ENCODE measurements at regions not wholly inside any gene's neighbourhood (a gene's known extent, or its start where the extent isn't known, plus 50 kb on each side); places are given as distances from the start of the nearest gene placed in this dataset.

DNA sequence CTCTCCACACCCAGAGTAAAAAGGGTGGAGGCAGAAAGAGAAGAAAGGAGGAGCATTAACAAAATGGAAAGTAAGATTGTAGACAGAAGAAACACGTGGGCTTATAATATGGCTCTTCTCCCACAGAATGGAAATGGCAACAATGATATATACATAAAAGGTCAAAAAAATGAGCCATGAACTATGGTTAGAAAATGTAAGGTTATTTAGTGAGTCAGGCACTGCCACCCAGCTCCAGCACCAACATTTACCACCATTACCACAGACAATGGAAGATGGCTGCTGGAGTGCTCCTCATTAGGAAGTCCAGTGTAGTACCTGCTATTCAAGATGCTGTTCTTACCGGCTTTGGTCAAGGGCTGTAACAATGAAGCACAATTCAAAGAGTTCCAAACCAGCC lies 258.0 kb downstream of the ZEB2 start (continued):
- TF ChIP-seq, protein P1, sequence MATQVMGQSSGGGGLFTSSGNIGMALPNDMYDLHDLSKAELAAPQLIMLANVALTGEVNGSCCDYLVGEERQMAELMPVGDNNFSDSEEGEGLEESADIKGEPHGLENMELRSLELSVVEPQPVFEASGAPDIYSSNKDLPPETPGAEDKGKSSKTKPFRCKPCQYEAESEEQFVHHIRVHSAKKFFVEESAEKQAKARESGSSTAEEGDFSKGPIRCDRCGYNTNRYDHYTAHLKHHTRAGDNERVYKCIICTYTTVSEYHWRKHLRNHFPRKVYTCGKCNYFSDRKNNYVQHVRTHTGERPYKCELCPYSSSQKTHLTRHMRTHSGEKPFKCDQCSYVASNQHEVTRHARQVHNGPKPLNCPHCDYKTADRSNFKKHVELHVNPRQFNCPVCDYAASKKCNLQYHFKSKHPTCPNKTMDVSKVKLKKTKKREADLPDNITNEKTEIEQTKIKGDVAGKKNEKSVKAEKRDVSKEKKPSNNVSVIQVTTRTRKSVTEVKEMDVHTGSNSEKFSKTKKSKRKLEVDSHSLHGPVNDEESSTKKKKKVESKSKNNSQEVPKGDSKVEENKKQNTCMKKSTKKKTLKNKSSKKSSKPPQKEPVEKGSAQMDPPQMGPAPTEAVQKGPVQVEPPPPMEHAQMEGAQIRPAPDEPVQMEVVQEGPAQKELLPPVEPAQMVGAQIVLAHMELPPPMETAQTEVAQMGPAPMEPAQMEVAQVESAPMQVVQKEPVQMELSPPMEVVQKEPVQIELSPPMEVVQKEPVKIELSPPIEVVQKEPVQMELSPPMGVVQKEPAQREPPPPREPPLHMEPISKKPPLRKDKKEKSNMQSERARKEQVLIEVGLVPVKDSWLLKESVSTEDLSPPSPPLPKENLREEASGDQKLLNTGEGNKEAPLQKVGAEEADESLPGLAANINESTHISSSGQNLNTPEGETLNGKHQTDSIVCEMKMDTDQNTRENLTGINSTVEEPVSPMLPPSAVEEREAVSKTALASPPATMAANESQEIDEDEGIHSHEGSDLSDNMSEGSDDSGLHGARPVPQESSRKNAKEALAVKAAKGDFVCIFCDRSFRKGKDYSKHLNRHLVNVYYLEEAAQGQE (IDR thresholded peaks at IDR 0.05), result no peak
- TF ChIP-seq EGR1 (IDR thresholded peaks at IDR 0.05; ENCODE audit: low read depth in 2 of 2), result no peak
- TF ChIP-seq GABPA (IDR thresholded peaks at IDR 0.05 in 1 of 2, conservative IDR thresholded peaks at IDR 0.05 in 1 of 2), result no peak

DNA sequence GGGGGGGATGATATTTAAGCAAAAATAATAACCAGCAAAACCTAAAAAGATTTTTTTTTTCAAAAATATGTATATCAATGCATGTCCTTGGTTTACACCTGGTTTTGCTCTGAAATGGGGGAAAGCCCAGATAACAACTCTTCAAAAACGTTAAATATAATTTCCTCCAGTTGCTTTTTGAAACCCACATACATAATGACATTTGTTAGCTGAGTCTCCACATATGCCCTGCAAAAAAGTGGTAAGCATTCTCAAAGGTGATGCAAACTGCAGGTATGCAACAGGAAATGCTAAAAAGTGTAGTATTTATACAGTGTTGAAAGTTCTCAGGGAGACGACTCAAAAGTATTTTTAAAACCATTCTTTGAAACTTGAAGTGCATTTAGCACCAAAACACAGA lies 258.6 kb downstream of the ZEB2 start:
- TF ChIP-seq, protein P2, sequence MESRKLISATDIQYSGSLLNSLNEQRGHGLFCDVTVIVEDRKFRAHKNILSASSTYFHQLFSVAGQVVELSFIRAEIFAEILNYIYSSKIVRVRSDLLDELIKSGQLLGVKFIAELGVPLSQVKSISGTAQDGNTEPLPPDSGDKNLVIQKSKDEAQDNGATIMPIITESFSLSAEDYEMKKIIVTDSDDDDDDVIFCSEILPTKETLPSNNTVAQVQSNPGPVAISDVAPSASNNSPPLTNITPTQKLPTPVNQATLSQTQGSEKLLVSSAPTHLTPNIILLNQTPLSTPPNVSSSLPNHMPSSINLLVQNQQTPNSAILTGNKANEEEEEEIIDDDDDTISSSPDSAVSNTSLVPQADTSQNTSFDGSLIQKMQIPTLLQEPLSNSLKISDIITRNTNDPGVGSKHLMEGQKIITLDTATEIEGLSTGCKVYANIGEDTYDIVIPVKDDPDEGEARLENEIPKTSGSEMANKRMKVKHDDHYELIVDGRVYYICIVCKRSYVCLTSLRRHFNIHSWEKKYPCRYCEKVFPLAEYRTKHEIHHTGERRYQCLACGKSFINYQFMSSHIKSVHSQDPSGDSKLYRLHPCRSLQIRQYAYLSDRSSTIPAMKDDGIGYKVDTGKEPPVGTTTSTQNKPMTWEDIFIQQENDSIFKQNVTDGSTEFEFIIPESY (IDR thresholded peaks at IDR 0.05), result no peak
- TF ChIP-seq SP1 (IDR thresholded peaks at IDR 0.05) (no peak), JUND (IDR thresholded peaks at IDR 0.05) (no peak)
- TF ChIP-seq, protein P3, sequence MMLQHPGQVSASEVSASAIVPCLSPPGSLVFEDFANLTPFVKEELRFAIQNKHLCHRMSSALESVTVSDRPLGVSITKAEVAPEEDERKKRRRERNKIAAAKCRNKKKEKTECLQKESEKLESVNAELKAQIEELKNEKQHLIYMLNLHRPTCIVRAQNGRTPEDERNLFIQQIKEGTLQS (IDR thresholded peaks at IDR 0.05), result no peak
- Histone ChIP-seq H3K27me3 (ENCODE audit: control insufficient read depth in 4 of 4, insufficient read depth in 4 of 4, low read length in 3 of 4) (no peaks in the 10 kb centered on the region), H3K36me3 (ENCODE audit: control insufficient read depth in 4 of 4, insufficient read depth in 3 of 4, low read depth in 1 of 4, low read length in 3 of 4) (peaks cover 0 to 2% (median 0%) of the 10 kb centered on the region in 4 donors), H3K4me1 (ENCODE audit: control insufficient read depth in 4 of 4, insufficient read depth in 4 of 4, low read length in 3 of 4) (no peaks in the 10 kb centered on the region), H3K9ac (ENCODE audit: low read depth in 1 of 2, low read length in 2 of 2) (no peak overlapping the region), H3K27ac (ENCODE audit: low read depth in 1 of 2, low read length in 2 of 2) (no peak overlapping the region), H3K9me3 (ENCODE audit: control insufficient read depth in 4 of 4, low read length in 3 of 4) (peaks cover 0 to 4% (median 1%) of the 10 kb centered on the region in 4 donors), H3K4me3 (ENCODE audit: low read depth in 1 of 3, low read length in 3 of 3) (no peak overlapping the region)
- 77% methylated on average over 2 of the region's 2 CpGs for WGBS
- DNase-seq (ENCODE audit: low spot score), result no peak

DNA sequence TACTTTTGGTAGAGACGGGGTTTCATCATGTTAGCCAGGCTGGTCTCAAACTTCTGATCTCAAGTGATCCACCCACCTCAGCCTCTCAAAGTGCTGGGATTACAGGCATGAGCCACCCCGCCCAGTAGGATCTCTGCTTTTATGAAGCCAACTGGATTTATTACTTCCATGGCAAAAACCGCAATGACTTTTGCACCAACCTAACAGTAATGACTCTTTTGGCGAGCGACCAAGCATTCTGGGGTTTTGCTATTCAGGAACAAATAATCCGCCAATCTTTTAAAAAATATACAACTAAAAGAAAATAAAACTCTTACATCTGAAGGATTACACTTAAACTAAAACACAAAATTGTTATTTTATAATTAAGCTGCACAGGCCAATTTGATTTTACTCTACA lies 260.6 kb downstream of the ZEB2 start:
- 98% methylated on average over 6 of the region's 6 CpGs for WGBS

More for the DNA sequence above, 260.6 kb downstream of the ZEB2 start:
- H3K9ac ChIP-seq (ENCODE audit: low read depth in 1 of 2, low read length in 2 of 2), result no peak overlapping the region
- no peaks in the 10 kb centered on the region for H3K4me1 ChIP-seq (ENCODE audit: control insufficient read depth in 4 of 4, insufficient read depth in 4 of 4, low read length in 3 of 4)
- no peaks in the 10 kb centered on the region for H3K27me3 ChIP-seq (ENCODE audit: control insufficient read depth in 4 of 4, insufficient read depth in 4 of 4, low read length in 3 of 4)
- H3K27ac ChIP-seq (ENCODE audit: low read depth in 1 of 2, low read length in 2 of 2), result no peak overlapping the region
- DNase-seq (ENCODE audit: low spot score), result no peak
- no peak overlapping the region for H3K4me3 ChIP-seq (ENCODE audit: low read depth in 1 of 3, low read length in 3 of 3)
- TF ChIP-seq RAD21 (IDR thresholded peaks at IDR 0.05), result no peak
- TF ChIP-seq, protein P4, sequence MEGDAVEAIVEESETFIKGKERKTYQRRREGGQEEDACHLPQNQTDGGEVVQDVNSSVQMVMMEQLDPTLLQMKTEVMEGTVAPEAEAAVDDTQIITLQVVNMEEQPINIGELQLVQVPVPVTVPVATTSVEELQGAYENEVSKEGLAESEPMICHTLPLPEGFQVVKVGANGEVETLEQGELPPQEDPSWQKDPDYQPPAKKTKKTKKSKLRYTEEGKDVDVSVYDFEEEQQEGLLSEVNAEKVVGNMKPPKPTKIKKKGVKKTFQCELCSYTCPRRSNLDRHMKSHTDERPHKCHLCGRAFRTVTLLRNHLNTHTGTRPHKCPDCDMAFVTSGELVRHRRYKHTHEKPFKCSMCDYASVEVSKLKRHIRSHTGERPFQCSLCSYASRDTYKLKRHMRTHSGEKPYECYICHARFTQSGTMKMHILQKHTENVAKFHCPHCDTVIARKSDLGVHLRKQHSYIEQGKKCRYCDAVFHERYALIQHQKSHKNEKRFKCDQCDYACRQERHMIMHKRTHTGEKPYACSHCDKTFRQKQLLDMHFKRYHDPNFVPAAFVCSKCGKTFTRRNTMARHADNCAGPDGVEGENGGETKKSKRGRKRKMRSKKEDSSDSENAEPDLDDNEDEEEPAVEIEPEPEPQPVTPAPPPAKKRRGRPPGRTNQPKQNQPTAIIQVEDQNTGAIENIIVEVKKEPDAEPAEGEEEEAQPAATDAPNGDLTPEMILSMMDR (IDR thresholded peaks at IDR 0.05; ENCODE audit: low read depth, low read length, missing input control), result no peak
- no peak for TF ChIP-seq RXRA (IDR thresholded peaks at IDR 0.05)
- no peak for TF ChIP-seq EGR1 (IDR thresholded peaks at IDR 0.05; ENCODE audit: low read depth in 2 of 2)
- TF ChIP-seq HNF4A (conservative IDR thresholded peaks at IDR 0.05), result no peak
- TF ChIP-seq SP1 (IDR thresholded peaks at IDR 0.05), result no peak
- no peak for TF ChIP-seq TAF1 (conservative IDR thresholded peaks at IDR 0.05)
- TF ChIP-seq, protein P5, sequence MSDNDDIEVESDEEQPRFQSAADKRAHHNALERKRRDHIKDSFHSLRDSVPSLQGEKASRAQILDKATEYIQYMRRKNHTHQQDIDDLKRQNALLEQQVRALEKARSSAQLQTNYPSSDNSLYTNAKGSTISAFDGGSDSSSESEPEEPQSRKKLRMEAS (IDR thresholded peaks at IDR 0.05), result no peak
- TF ChIP-seq NR2F2 (IDR thresholded peaks at IDR 0.05), result no peak
- TF ChIP-seq, protein P2 (IDR thresholded peaks at IDR 0.05), result no peak
- no peak for TF ChIP-seq FOXA1 (IDR thresholded peaks at IDR 0.05)
- no peak for TF ChIP-seq FOXA2 (IDR thresholded peaks at IDR 0.05)
- TF ChIP-seq HNF4G (IDR thresholded peaks at IDR 0.05), result no peak
- H3K9me3 ChIP-seq (ENCODE audit: control insufficient read depth in 4 of 4, low read length in 3 of 4), result peaks cover 0 to 8% (median 4%) of the 10 kb centered on the region in 4 donors
- peaks cover 0 to 2% (median 0%) of the 10 kb centered on the region in 4 donors for H3K36me3 ChIP-seq (ENCODE audit: control insufficient read depth in 4 of 4, insufficient read depth in 3 of 4, low read depth in 1 of 4, low read length in 3 of 4)
